Ovary (tissue), 7 donors: ENCODE measurements at regions not wholly inside any gene's neighbourhood (a gene's known extent, or its start where the extent isn't known, plus 50 kb on each side); places are given as distances from the start of the nearest gene placed in this dataset.

Source experiments
- DNase-seq, 5 donors: peaks; one replicate each; pipeline ENCODE4 v3.0.0-alpha.2; 2019 to 2020
- H3K27ac ChIP-seq, 2 donors: fragments of 200-600 bp; one replicate each; pipeline versions ENCODE4 v1.5.1 to v1.8.0; 2019 to 2022
- H3K27me3 ChIP-seq: fragments of 200-600 bp; one replicate; pipeline ENCODE4 v1.8.0; 2022
- H3K36me3 ChIP-seq: fragments of 200-600 bp; sonication (generic); one replicate; pipeline ENCODE4 v1.5.1; 2019
- H3K4me1 ChIP-seq: one replicate; pipeline ENCODE4 v1.8.1; 2013; ENCODE audit warnings: mild to moderate bottlenecking, moderate library complexity; ENCODE audit not compliant: insufficient read depth
- H3K4me3 ChIP-seq: fragments of 200-600 bp; sonication (generic); one replicate; pipeline ENCODE4 v1.5.1; 2017
- H3K9me3 ChIP-seq, 2 donors: fragments of 200-600 bp in 1 of 2; sonication (generic) in 1 of 2; one replicate each; pipeline versions ENCODE4 v1.5.1 to v1.8.1; 2013 to 2019; ENCODE audit warnings: mild to moderate bottlenecking in 1 of 2, moderate library complexity in 1 of 2
- EP300 ChIP-seq: sonication (generic); formaldehyde crosslinking; IDR thresholded peaks from one replicate; pipeline ENCODE4 v1.6.1; 2017; ENCODE audit warnings: antibody characterized with exemption
- POLR2A ChIP-seq: fragments of 450-650 bp; IDR thresholded peaks from one replicate; pipeline ENCODE4 v1.6.1; 2017; ENCODE audit warnings: antibody characterized with exemption, mild to moderate bottlenecking, moderate library complexity
- WGBS, 3 donors: extraction: QIAGEN DNeasy Blood & Tissue Kit in 1 of 3; methylation state at CpG; one replicate each; pipeline versions ENCODE4 v1.1.5 to v1.1.7; 2013 to 2017; 5-methylcytosine and 5-hydroxymethylcytosine counted together
- intact Hi-C, 4 donors: fragments of 100-400 bp; cut with DNase I; formaldehyde crosslinking; loops; one replicate each; pipeline versions ENCODE4 v1.11.0 to v1.15.1; 2022 to 2023
- TF ChIP-seq, protein P1 (sequence below), 3 donors: fragments of 450-650 bp in 2 of 3; fragments of 200-600 bp in 1 of 3; IDR thresholded peaks; one replicate each; pipeline versions ENCODE4 v1.5.1 to v1.8.0; 2016 to 2022; ENCODE audit warnings: antibody characterized with exemption in 3 of 3, mild to moderate bottlenecking in 1 of 3
- donor health status: DM: no; HTN: no; CAD: no; lungs with moderate emphysema.
- donor health status: DM: no; HTN: no; CAD: no.
- donor health status: Bipolar disorder and iron deficiency.
- donor health status: DM: no; HTN: no; CAD: no.
- donor health status: DM: yes; HTN: yes; CAD: no.

DNA sequence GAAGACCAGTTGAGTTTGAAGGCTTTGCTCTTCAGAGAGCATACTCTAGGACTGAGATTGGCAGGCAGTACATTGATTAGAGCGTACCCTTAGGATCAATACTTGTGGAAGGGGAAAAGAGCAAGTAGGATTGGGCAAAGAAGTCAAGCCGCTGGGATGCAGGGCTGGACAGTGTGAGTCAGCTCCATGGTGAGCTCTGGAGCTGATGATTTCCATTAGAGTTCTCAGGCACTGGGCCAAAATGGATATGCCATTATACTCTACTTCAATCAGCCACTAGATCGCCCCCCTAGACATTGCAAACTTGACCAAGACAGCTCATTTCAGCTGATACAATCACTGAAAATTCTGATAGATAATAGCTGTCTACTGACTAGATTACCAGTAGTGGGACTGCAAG lies 432.7 kb upstream of the ALCAM start:
- H3K36me3 ChIP-seq = no peaks in the 10 kb centered on the region
- no peaks in the 10 kb centered on the region for H3K9me3 ChIP-seq
- 94 to 97% (median 97%) methylated on average over 3 of the region's 3 CpGs for WGBS, 3 donors
- no peak overlapping the region for H3K27ac ChIP-seq
- intact Hi-C loops = no loop called here
- no peak overlapping the region for H3K4me3 ChIP-seq
- H3K4me1 ChIP-seq = no peaks in the 10 kb centered on the region
- DNase-seq = no peak
- no peaks in the 10 kb centered on the region for H3K27me3 ChIP-seq
- TF ChIP-seq, protein P1, sequence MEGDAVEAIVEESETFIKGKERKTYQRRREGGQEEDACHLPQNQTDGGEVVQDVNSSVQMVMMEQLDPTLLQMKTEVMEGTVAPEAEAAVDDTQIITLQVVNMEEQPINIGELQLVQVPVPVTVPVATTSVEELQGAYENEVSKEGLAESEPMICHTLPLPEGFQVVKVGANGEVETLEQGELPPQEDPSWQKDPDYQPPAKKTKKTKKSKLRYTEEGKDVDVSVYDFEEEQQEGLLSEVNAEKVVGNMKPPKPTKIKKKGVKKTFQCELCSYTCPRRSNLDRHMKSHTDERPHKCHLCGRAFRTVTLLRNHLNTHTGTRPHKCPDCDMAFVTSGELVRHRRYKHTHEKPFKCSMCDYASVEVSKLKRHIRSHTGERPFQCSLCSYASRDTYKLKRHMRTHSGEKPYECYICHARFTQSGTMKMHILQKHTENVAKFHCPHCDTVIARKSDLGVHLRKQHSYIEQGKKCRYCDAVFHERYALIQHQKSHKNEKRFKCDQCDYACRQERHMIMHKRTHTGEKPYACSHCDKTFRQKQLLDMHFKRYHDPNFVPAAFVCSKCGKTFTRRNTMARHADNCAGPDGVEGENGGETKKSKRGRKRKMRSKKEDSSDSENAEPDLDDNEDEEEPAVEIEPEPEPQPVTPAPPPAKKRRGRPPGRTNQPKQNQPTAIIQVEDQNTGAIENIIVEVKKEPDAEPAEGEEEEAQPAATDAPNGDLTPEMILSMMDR (IDR thresholded peaks at IDR 0.05) = no peak
- no peak for TF ChIP-seq EP300
- no peak for TF ChIP-seq POLR2A

DNA sequence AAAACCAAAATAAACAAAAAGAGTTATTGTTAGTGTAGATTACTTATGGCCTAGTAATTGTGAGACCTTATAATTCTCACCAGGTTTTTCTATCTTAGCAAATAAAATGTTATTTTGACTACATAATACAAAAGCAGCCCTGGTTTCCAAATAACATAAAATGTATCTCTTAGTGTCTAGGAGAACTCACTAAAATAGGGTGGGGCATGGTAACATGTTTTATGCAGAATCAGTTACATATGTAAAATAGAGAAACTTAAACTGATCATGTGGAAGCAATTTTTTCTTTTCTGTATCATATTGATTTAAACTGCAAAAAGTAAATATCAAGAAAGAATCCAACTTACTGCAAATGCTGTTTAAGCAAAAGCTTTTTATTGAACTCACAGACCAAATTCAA lies 431.1 kb upstream of the ALCAM start:
- Histone ChIP-seq H3K27me3 (no peaks in the 10 kb centered on the region), H3K9me3 (no peaks in the 10 kb centered on the region), H3K27ac (no peak overlapping the region), H3K4me3 (no peak overlapping the region), H3K36me3 (no peaks in the 10 kb centered on the region), H3K4me1 (no peaks in the 10 kb centered on the region)
- TF ChIP-seq POLR2A = no peak
- TF ChIP-seq EP300 = no peak
- TF ChIP-seq, protein P1 (IDR thresholded peaks at IDR 0.05) = no peak
- intact Hi-C loops = no loop called here
- DNase-seq = no peak

DNA sequence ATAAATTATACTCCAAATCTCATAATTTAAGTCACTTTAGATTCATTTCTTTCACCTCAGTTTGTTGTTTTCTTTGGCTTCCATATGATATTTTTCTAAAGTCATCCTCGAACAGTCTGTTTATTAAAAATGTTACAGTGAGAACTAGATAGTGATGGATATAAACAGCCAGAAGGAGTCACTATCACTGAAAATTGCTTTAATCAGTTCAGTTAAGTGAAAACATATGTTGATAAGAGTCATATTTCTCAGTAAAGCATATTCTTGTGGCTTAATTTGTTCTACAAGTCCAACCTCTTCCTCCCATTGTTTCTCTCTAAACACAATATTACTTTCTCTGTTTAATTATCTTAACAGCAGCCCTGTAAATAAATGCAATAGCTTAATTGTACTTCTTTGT lies 427.5 kb upstream of the ALCAM start:
- TF ChIP-seq, protein P1 (IDR thresholded peaks at IDR 0.05) = no peak
- TF ChIP-seq POLR2A (no peak), EP300 (no peak)

DNA sequence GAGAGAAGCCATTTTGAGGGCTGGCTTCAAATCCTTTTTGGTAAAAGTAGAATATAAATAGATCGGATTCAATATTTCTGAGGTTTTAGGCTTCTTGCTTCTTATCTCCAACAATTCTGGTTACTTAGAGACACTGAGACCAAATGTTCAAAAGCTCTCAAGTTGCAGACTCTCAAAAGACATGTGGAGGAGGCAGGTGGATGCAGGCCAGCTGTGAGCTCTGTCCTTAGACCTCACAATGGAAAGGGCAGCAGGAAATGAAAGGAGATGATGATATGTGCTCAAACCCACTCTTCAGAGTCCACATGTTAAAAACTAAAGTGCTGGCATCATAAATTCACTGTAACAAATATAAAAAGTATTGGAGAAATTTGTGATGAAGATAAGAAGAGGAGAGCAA lies 424.9 kb upstream of the ALCAM start:
- TF ChIP-seq POLR2A (no peak), EP300 (no peak)
- TF ChIP-seq, protein P1 (IDR thresholded peaks at IDR 0.05) = no peak
- H3K27ac ChIP-seq = no peak overlapping the region
- H3K36me3 ChIP-seq = no peaks in the 10 kb centered on the region
- no peak overlapping the region for H3K4me3 ChIP-seq
- no peak for DNase-seq
- no peaks in the 10 kb centered on the region for H3K4me1 ChIP-seq
- no peaks in the 10 kb centered on the region for H3K9me3 ChIP-seq
- intact Hi-C loops = no loop called here
- WGBS, 3 donors = 66 to 73% (median 73%) methylated on average over 1 of the region's 1 CpG
- no peaks in the 10 kb centered on the region for H3K27me3 ChIP-seq

More for the DNA sequence above, 427.5 kb upstream of the ALCAM start:
- Histone ChIP-seq H3K9me3 (no peaks in the 10 kb centered on the region), H3K4me1 (no peaks in the 10 kb centered on the region), H3K4me3 (no peak overlapping the region), H3K36me3 (no peaks in the 10 kb centered on the region), H3K27me3 (no peaks in the 10 kb centered on the region), H3K27ac (no peak overlapping the region)
- DNase-seq = no peak
- 5 to 10% (median 9%) methylated on average over 1 of the region's 1 CpG for WGBS, 3 donors
- intact Hi-C loops = no loop called here

DNA sequence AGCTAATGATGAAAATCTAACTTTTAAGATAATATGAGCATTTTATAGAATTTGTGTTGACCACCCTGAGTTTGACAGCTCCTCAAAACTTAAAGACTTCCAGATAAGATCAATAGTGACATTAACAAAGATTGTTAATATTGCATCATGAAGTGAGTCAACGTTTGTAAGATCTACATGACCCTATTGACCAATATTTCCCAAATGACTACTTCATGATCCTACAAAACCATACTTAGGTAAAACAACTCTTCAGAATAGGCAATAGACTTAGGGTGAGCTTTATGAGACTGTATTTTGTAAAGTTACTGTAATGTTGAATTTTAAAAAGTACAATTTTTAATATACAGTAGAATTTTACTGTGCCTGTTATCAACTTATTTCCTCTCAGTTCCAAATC lies 422.7 kb upstream of the ALCAM start:
- H3K27ac ChIP-seq = no peak overlapping the region
- no peaks in the 10 kb centered on the region for H3K36me3 ChIP-seq
- H3K9me3 ChIP-seq = no peaks in the 10 kb centered on the region
- H3K4me1 ChIP-seq = no peaks in the 10 kb centered on the region
- H3K27me3 ChIP-seq = no peaks in the 10 kb centered on the region
- H3K4me3 ChIP-seq = no peak overlapping the region
- 65 to 81% (median 73%) methylated on average over 1 of the region's 1 CpG for WGBS, 3 donors
- no peak for DNase-seq
- intact Hi-C loops = no loop called here
- TF ChIP-seq EP300 = no peak
- TF ChIP-seq POLR2A = no peak
- TF ChIP-seq, protein P1 (IDR thresholded peaks at IDR 0.05) = no peak
